ENCODE measurements at regions not wholly inside any gene's neighbourhood (a gene's known extent, or its start where the extent isn't known, plus 50 kb on each side); places are given as distances from the start of the nearest gene placed in this dataset.
"Not testable (repeated sequence)": the region's sequence is repeated elsewhere in the genome, so short reads cannot be mapped to it uniquely, and the experiment has no call there.

GRCh38 chr2:111310395-111310794 is 189.7 kb downstream of the BCL2L11 start:
- H3K4me3 ChIP-seq (ENCODE audit: extremely low read depth in 1 of 4, insufficient read depth in 2 of 4, low read depth in 3 of 4, low read length in 4 of 4); H2BK12ac ChIP-seq (ENCODE audit: low read depth, low read length); H4K91ac ChIP-seq (replicated peaks; ENCODE audit: insufficient read length, low read length); H3K14ac ChIP-seq (ENCODE audit: insufficient read length); H3K56ac ChIP-seq (replicated peaks; ENCODE audit: insufficient read length, low read depth, low read length); CTCF ChIA-PET (ENCODE audit: partially characterized antibody); H3K23ac ChIP-seq (ENCODE audit: insufficient read length); POLR2A ChIA-PET (ENCODE audit: partially characterized antibody); H4K5ac ChIP-seq (ENCODE audit: insufficient read length, low read depth, low read length); H3K18ac ChIP-seq (ENCODE audit: extremely low read depth, low read length); H3K9me3 ChIP-seq (ENCODE audit: insufficient read depth in 2 of 2, low read depth in 1 of 2, low read length in 1 of 2); H3K79me2 ChIP-seq (ENCODE audit: control insufficient read depth in 1 of 2, insufficient read depth in 2 of 2, low read length in 2 of 2); H3K4me1 ChIP-seq (replicated peaks in 1 of 4; ENCODE audit: control insufficient read depth in 3 of 4, insufficient read depth in 4 of 4, low read length in 3 of 4); DNase-seq (ENCODE audit: low read depth in 1 of 2, low spot score in 2 of 2); H3K36me3 ChIP-seq (ENCODE audit: control insufficient read depth in 2 of 4, insufficient read depth in 4 of 4, low read length in 3 of 4); H4K8ac ChIP-seq (ENCODE audit: extremely low read depth, insufficient read depth, low read length); FAIRE-seq; H3K27ac ChIP-seq (ENCODE audit: low read depth, low read length); H3K79me1 ChIP-seq (ENCODE audit: low read depth, low read length); H2BK15ac ChIP-seq (ENCODE audit: low read length); H3K23me2 ChIP-seq (ENCODE audit: low read depth, low read length); H3K4ac ChIP-seq (replicated peaks; ENCODE audit: insufficient read length, low read depth, low read length); H2BK20ac ChIP-seq (ENCODE audit: low read length); H3K27me3 ChIP-seq (replicated peaks in 1 of 4; ENCODE audit: control insufficient read depth in 3 of 4, extremely low read depth in 1 of 4, insufficient read depth in 3 of 4, low read length in 3 of 4); H2AK5ac ChIP-seq (ENCODE audit: low read depth, low read length); H4K20me1 ChIP-seq (replicated peaks in 1 of 2; ENCODE audit: control insufficient read depth in 1 of 2, insufficient read depth in 2 of 2, low read length in 2 of 2); H2BK120ac ChIP-seq (replicated peaks; ENCODE audit: low read depth, low read length); H2BK5ac ChIP-seq (ENCODE audit: low read depth, low read length); H3K4me2 ChIP-seq (ENCODE audit: insufficient read depth in 1 of 2, low read depth in 2 of 2, low read length in 2 of 2); H3K9ac ChIP-seq (replicated peaks in 1 of 4; ENCODE audit: extremely low read depth in 1 of 4, low read depth in 3 of 4, low read length in 3 of 4); H2AFZ ChIP-seq (ENCODE audit: low read length): not testable (repeated sequence)
- WGBS, 2 experiments (ENCODE audit: extremely low coverage in 1 of 2, insufficient coverage in 1 of 2, insufficient read length in 1 of 2, insufficient replicate concordance in 2 of 2, low coverage in 1 of 2, low lambda C conversion rate in 2 of 2, missing lambda C conversion rate in 1 of 2): 86% methylated on average over 4 of the region's 8 CpGs; no CpG with 5 or more reads in 1 of the 2 experiments

- H2AFZ ChIP-seq (ENCODE audit: low read length); H3K56ac ChIP-seq (replicated peaks; ENCODE audit: insufficient read length, low read depth, low read length); H3K36me3 ChIP-seq (ENCODE audit: control insufficient read depth in 2 of 4, insufficient read depth in 4 of 4, low read length in 3 of 4); H3K4me1 ChIP-seq (replicated peaks in 1 of 4; ENCODE audit: control insufficient read depth in 3 of 4, insufficient read depth in 4 of 4, low read length in 3 of 4); H3K79me1 ChIP-seq (ENCODE audit: low read depth, low read length); H3K4me3 ChIP-seq (ENCODE audit: extremely low read depth in 1 of 4, insufficient read depth in 2 of 4, low read depth in 3 of 4, low read length in 4 of 4); H2BK5ac ChIP-seq (ENCODE audit: low read depth, low read length); H3K14ac ChIP-seq (ENCODE audit: insufficient read length); H3K4ac ChIP-seq (replicated peaks; ENCODE audit: insufficient read length, low read depth, low read length); H2BK20ac ChIP-seq (ENCODE audit: low read length); H2BK15ac ChIP-seq (ENCODE audit: low read length); POLR2A ChIA-PET (ENCODE audit: partially characterized antibody); H4K8ac ChIP-seq (ENCODE audit: extremely low read depth, insufficient read depth, low read length); H4K20me1 ChIP-seq (replicated peaks in 1 of 2; ENCODE audit: control insufficient read depth in 1 of 2, insufficient read depth in 2 of 2, low read length in 2 of 2); H2BK12ac ChIP-seq (ENCODE audit: low read depth, low read length); FAIRE-seq; H3K27ac ChIP-seq (ENCODE audit: low read depth, low read length); H3K4me2 ChIP-seq (ENCODE audit: insufficient read depth in 1 of 2, low read depth in 2 of 2, low read length in 2 of 2); H3K9ac ChIP-seq (replicated peaks in 1 of 4; ENCODE audit: extremely low read depth in 1 of 4, low read depth in 3 of 4, low read length in 3 of 4); H3K9me3 ChIP-seq (ENCODE audit: insufficient read depth in 2 of 2, low read depth in 1 of 2, low read length in 1 of 2); H2AK5ac ChIP-seq (ENCODE audit: low read depth, low read length); DNase-seq (ENCODE audit: low read depth in 1 of 2, low spot score in 2 of 2); H4K91ac ChIP-seq (replicated peaks; ENCODE audit: insufficient read length, low read length); H2BK120ac ChIP-seq (replicated peaks; ENCODE audit: low read depth, low read length); H3K27me3 ChIP-seq (replicated peaks in 1 of 4; ENCODE audit: control insufficient read depth in 3 of 4, extremely low read depth in 1 of 4, insufficient read depth in 3 of 4, low read length in 3 of 4); H3K23me2 ChIP-seq (ENCODE audit: low read depth, low read length); H4K5ac ChIP-seq (ENCODE audit: insufficient read length, low read depth, low read length); H3K23ac ChIP-seq (ENCODE audit: insufficient read length); H3K79me2 ChIP-seq (ENCODE audit: control insufficient read depth in 1 of 2, insufficient read depth in 2 of 2, low read length in 2 of 2); H3K18ac ChIP-seq (ENCODE audit: extremely low read depth, low read length); CTCF ChIA-PET (ENCODE audit: partially characterized antibody): not testable (repeated sequence)
- no CpG with 5 or more reads among the region's 6 CpGs for WGBS, 2 experiments (ENCODE audit: extremely low coverage in 1 of 2, insufficient coverage in 1 of 2, insufficient read length in 1 of 2, insufficient replicate concordance in 2 of 2, low coverage in 1 of 2, low lambda C conversion rate in 2 of 2, missing lambda C conversion rate in 1 of 2)
Measured at GRCh38 chr2:111311568-111311967, 190.9 kb downstream of the BCL2L11 start.

Data from H1 (cell line).